H1 (cell line): ENCODE measurements at regions not wholly inside any gene's neighbourhood (a gene's known extent, or its start where the extent isn't known, plus 50 kb on each side); places are given as distances from the start of the nearest gene placed in this dataset.
A peak's percentile ranks its signal among the peaks of the same experiment; 100 is the strongest.

ENCODE experiments used
- CTCF ChIA-PET: fragments of 300-600 bp; sonication (Branson Sonifier 250); formaldehyde crosslinking; loops from one replicate; lab custom pipeline; 2021; ENCODE audit not compliant: partially characterized antibody; lab: Charles Lee
- POLR2A ChIA-PET: fragments of 300-600 bp; sonication (Branson Sonifier 250); formaldehyde crosslinking; loops from one replicate; lab custom pipeline; 2021; ENCODE audit warnings: inconsistent platforms; ENCODE audit not compliant: partially characterized antibody; lab: Charles Lee
- DNase-seq, 2 experiments: peaks; one replicate each; pipeline versions ENCODE4 v3.0.0 to v3.0.0-alpha.2; 2010 to 2022; ENCODE audit warnings: low spot score in 2 of 2, low read depth in 1 of 2, mixed read lengths in 1 of 2
- FAIRE-seq: peaks from 2 replicates; lab custom pipeline; 2011; peaks lifted over from hg19 to GRCh38; lab: Jason Lieb, UNC
- H2AFZ ChIP-seq: 2 replicates; pipeline ENCODE4 v1.8.1; 2012; ENCODE audit warnings: low read length, inconsistent platforms
- H2AK5ac ChIP-seq: 2 replicates; pipeline ENCODE4 v1.6.1; 2013; ENCODE audit warnings: low read depth, low read length
- H2BK120ac ChIP-seq: replicated peaks from 2 replicates; pipeline ENCODE3; 2013; ENCODE audit warnings: low read depth, low read length, inconsistent platforms
- H2BK12ac ChIP-seq: 2 replicates; pipeline ENCODE4 v1.6.1; 2013; ENCODE audit warnings: low read depth, low read length
- H2BK15ac ChIP-seq: 2 replicates; pipeline ENCODE4 v1.6.1; 2013; ENCODE audit warnings: low read length
- H2BK20ac ChIP-seq: 2 replicates; pipeline ENCODE4 v1.6.1; 2013; ENCODE audit warnings: low read length
- H2BK5ac ChIP-seq: 2 replicates; pipeline ENCODE4 v1.6.1; 2013; ENCODE audit warnings: low read depth, low read length
- H3K14ac ChIP-seq: 2 replicates; pipeline ENCODE4 v1.6.1; 2013; ENCODE audit warnings: inconsistent platforms; ENCODE audit not compliant: insufficient read length
- H3K18ac ChIP-seq: 2 replicates; pipeline ENCODE4 v1.6.1; 2013; ENCODE audit warnings: low read length; ENCODE audit errors: extremely low read depth
- H3K23ac ChIP-seq: 2 replicates; pipeline ENCODE4 v1.6.1; 2013; ENCODE audit warnings: inconsistent platforms; ENCODE audit not compliant: insufficient read length
- H3K23me2 ChIP-seq: 2 replicates; pipeline ENCODE4 v1.6.1; 2013; ENCODE audit warnings: low read depth, low read length
- H3K27ac ChIP-seq: 2 replicates; pipeline ENCODE4 v1.6.1; 2011; ENCODE audit warnings: low read depth, low read length, inconsistent platforms
- H3K27me3 ChIP-seq, 4 experiments: replicated peaks in 1 of 4; 1 replicate in 1 of 4; 2 replicates in 3 of 4; pipeline versions ENCODE4 v1.6.1 to v1.8.1; 2011 to 2013; ENCODE audit warnings: low read length in 3 of 4, mild to moderate bottlenecking in 3 of 4, inconsistent platforms in 2 of 4, mixed read lengths in 2 of 4, moderate library complexity in 1 of 4; ENCODE audit not compliant: control insufficient read depth in 3 of 4, insufficient read depth in 3 of 4; ENCODE audit errors: extremely low read depth in 1 of 4
- H3K36me3 ChIP-seq, 4 experiments: 2 replicates each; pipeline versions ENCODE4 v1.6.1 to v1.8.1; 2011 to 2013; ENCODE audit warnings: mild to moderate bottlenecking in 4 of 4, low read length in 3 of 4, moderate library complexity in 2 of 4, control low read depth in 1 of 4, inconsistent platforms in 1 of 4; ENCODE audit not compliant: insufficient read depth in 4 of 4, control insufficient read depth in 2 of 4
- H3K4ac ChIP-seq: replicated peaks from 2 replicates; pipeline ENCODE3; 2013; ENCODE audit warnings: low read length, low read depth, mixed read lengths, inconsistent platforms; ENCODE audit not compliant: insufficient read length
- H3K4me1 ChIP-seq, 4 experiments: replicated peaks in 1 of 4; 1 replicate in 1 of 4; 2 replicates in 3 of 4; pipeline versions ENCODE4 v1.6.1 to v1.8.1; 2011 to 2013; ENCODE audit warnings: low read length in 3 of 4, inconsistent platforms in 2 of 4, mixed read lengths in 1 of 4; ENCODE audit not compliant: insufficient read depth in 4 of 4, control insufficient read depth in 3 of 4
- H3K4me2 ChIP-seq, 2 experiments: 2 replicates each; pipeline versions ENCODE4 v1.6.1 to v1.8.1; 2011 to 2013; ENCODE audit warnings: low read depth in 2 of 2, low read length in 2 of 2, control low read depth in 1 of 2, inconsistent platforms in 1 of 2, mild to moderate bottlenecking in 1 of 2; ENCODE audit not compliant: insufficient read depth in 1 of 2
- H3K4me3 ChIP-seq, 4 experiments: fragments of 200-600, 300-600 bp in 1 of 4; sonication (generic), shearing (Covaris generic), sonication (Bioruptor Twin) in 1 of 4; 2 replicates each; pipeline versions ENCODE4 v1.5.1 to v1.8.1; 2011 to 2016; ENCODE audit warnings: low read length in 4 of 4, low read depth in 3 of 4, control low read depth in 2 of 4, inconsistent platforms in 2 of 4, mild to moderate bottlenecking in 2 of 4, mixed read lengths in 1 of 4, moderate library complexity in 1 of 4; ENCODE audit not compliant: insufficient read depth in 2 of 4; ENCODE audit errors: extremely low read depth in 1 of 4
- H3K56ac ChIP-seq: replicated peaks from 2 replicates; pipeline ENCODE3; 2013; ENCODE audit warnings: low read depth, mild to moderate bottlenecking, mixed read lengths, low read length, inconsistent platforms; ENCODE audit not compliant: insufficient read length
- H3K79me1 ChIP-seq: 2 replicates; pipeline ENCODE4 v1.6.1; 2013; ENCODE audit warnings: low read depth, low read length, control low read depth
- H3K79me2 ChIP-seq, 2 experiments: 2 replicates each; pipeline versions ENCODE4 v1.6.1 to v1.8.1; 2012 to 2013; ENCODE audit warnings: low read length in 2 of 2, mild to moderate bottlenecking in 2 of 2, inconsistent platforms in 1 of 2; ENCODE audit not compliant: insufficient read depth in 2 of 2, control insufficient read depth in 1 of 2
- H3K9ac ChIP-seq, 4 experiments: replicated peaks in 1 of 4; 1 replicate in 1 of 4; 2 replicates in 3 of 4; pipeline versions ENCODE4 v1.6.1 to v1.8.1; 2011 to 2013; ENCODE audit warnings: low read depth in 3 of 4, low read length in 3 of 4, control low read depth in 2 of 4, mild to moderate bottlenecking in 2 of 4, moderate library complexity in 2 of 4, inconsistent platforms in 1 of 4; ENCODE audit errors: extremely low read depth in 1 of 4
- H3K9me3 ChIP-seq, 2 experiments: 2 replicates each; pipeline versions ENCODE4 v1.6.1 to v1.8.1; 2012 to 2013; ENCODE audit warnings: mild to moderate bottlenecking in 2 of 2, moderate library complexity in 2 of 2, control low read depth in 1 of 2, inconsistent platforms in 1 of 2, low read depth in 1 of 2, low read length in 1 of 2, mixed read lengths in 1 of 2; ENCODE audit not compliant: insufficient read depth in 2 of 2
- H4K20me1 ChIP-seq, 2 experiments: replicated peaks in 1 of 2; 2 replicates each; pipeline versions ENCODE3 to v1.8.1; 2011 to 2013; ENCODE audit warnings: inconsistent platforms in 2 of 2, low read length in 2 of 2, mild to moderate bottlenecking in 1 of 2; ENCODE audit not compliant: insufficient read depth in 2 of 2, control insufficient read depth in 1 of 2
- H4K5ac ChIP-seq: 2 replicates; pipeline ENCODE4 v1.6.1; 2013; ENCODE audit warnings: low read length, low read depth, mixed read lengths, inconsistent platforms; ENCODE audit not compliant: insufficient read length
- H4K8ac ChIP-seq: 2 replicates; pipeline ENCODE4 v1.8.0; 2013; ENCODE audit warnings: mild to moderate bottlenecking, moderate library complexity, low read length, inconsistent platforms; ENCODE audit not compliant: insufficient read depth; ENCODE audit errors: extremely low read depth
- H4K91ac ChIP-seq: replicated peaks from 2 replicates; pipeline ENCODE3; 2013; ENCODE audit warnings: low read length, mixed read lengths, inconsistent platforms; ENCODE audit not compliant: insufficient read length
- ATF2 ChIP-seq: IDR thresholded peaks from 2 replicates; pipeline ENCODE4 v1.6.1; 2012; ENCODE audit warnings: low read length, inconsistent platforms
- ATF3 ChIP-seq: IDR thresholded peaks from 2 replicates; pipeline ENCODE4 v1.6.1; 2011; ENCODE audit warnings: low read depth, mild to moderate bottlenecking, low read length; ENCODE audit not compliant: insufficient read depth
- BACH1 ChIP-seq: IDR thresholded peaks from 2 replicates; pipeline ENCODE4 v1.6.1; 2012; ENCODE audit warnings: low read length, improper control_type of control experiment
- BCL11A ChIP-seq, 2 experiments: IDR thresholded peaks; one replicate each; pipeline ENCODE4 v1.6.1; 2011; ENCODE audit warnings: low read depth in 2 of 2, low read length in 2 of 2, mild to moderate bottlenecking in 2 of 2
- CTCF ChIP-seq, 3 experiments: IDR thresholded peaks; 1 replicate in 2 of 3; 2 replicates in 1 of 3; pipeline versions ENCODE4 v1.5.1 to v1.6.1; 2011; ENCODE audit warnings: low read length in 3 of 3, mild to moderate bottlenecking in 3 of 3, inconsistent platforms in 2 of 3, low read depth in 1 of 3, moderate library complexity in 1 of 3; ENCODE audit not compliant: insufficient read depth in 1 of 3; ENCODE audit errors: control extremely low read depth in 1 of 3
- EZH2 ChIP-seq: fragments of 200-600 bp; sonication (generic); IDR thresholded peaks from 2 replicates; pipeline ENCODE4 v1.7.1; 2012; ENCODE audit warnings: low read depth, mild to moderate bottlenecking, moderate library complexity, low read length, inconsistent platforms; ENCODE audit not compliant: severe bottlenecking
- MAX ChIP-seq: IDR thresholded peaks from 2 replicates; pipeline ENCODE4 v1.6.1; 2012; ENCODE audit warnings: inconsistent platforms
- NRF1 ChIP-seq: IDR thresholded peaks from 2 replicates; pipeline ENCODE4 v1.6.1; 2011; ENCODE audit warnings: mild to moderate bottlenecking, low read depth, low read length, improper control_type of control experiment
- POLR2A ChIP-seq, 2 experiments: IDR thresholded peaks; 1 replicate in 1 of 2; 2 replicates in 1 of 2; pipeline ENCODE4 v1.6.1; 2011; ENCODE audit warnings: low read depth in 2 of 2, low read length in 2 of 2, mild to moderate bottlenecking in 2 of 2; ENCODE audit errors: control extremely low read depth in 1 of 2
- SP4 ChIP-seq: IDR thresholded peaks from 2 replicates; pipeline ENCODE4 v1.6.1; 2012; ENCODE audit warnings: low read length, inconsistent platforms
- WGBS, 2 experiments: shearing (Covaris generic) in 1 of 2; methylation state at CpG; one replicate each; pipeline versions ENCODE4 v1.1.6 to v1.1.7; 2013 to 2015; ENCODE audit warnings: low lambda C conversion rate in 2 of 2, mixed read lengths in 2 of 2, inconsistent platforms in 1 of 2, low coverage in 1 of 2, missing lambda C conversion rate in 1 of 2; ENCODE audit not compliant: insufficient replicate concordance in 2 of 2, insufficient coverage in 1 of 2, insufficient read length in 1 of 2; ENCODE audit errors: extremely low coverage in 1 of 2, missing lambda C conversion rate in 1 of 2; 5-methylcytosine and 5-hydroxymethylcytosine counted together

GRCh38 chr2:78077633-78078032 lies 555.5 kb upstream of the LRRTM4 start:
- H4K5ac ChIP-seq = no peak overlapping the region
- no peaks in the 10 kb centered on the region for H3K9me3 ChIP-seq
- no peak overlapping the region for H2AK5ac ChIP-seq
- WGBS, 2 experiments = 83% methylated on average over 4 of the region's 4 CpGs; no CpG with 5 or more reads in 1 of the 2 experiments
- no peaks in the 10 kb centered on the region; the same call in 1 of the 2 replicates for H3K23me2 ChIP-seq
- ChIA-PET CTCF (no interaction called here), POLR2A (no interaction called here)
- H3K56ac ChIP-seq = no peak overlapping the region
- H3K14ac ChIP-seq = no peak overlapping the region
- H2BK15ac ChIP-seq = no peak overlapping the region
- H3K23ac ChIP-seq = no peak overlapping the region
- no peak overlapping the region for H4K91ac ChIP-seq
- no peak overlapping the region for H3K27ac ChIP-seq
- H3K4me1 ChIP-seq = peaks cover 0 to 6% (median 1%) of the 10 kb centered on the region in 4 experiments; a peak in 3 of 7 replicates
- DNase-seq = no peak
- no peaks in the 10 kb centered on the region for H3K36me3 ChIP-seq
- H3K4me3 ChIP-seq = no peak overlapping the region
- no peaks in the 10 kb centered on the region for H4K20me1 ChIP-seq
- H2BK20ac ChIP-seq = no peak overlapping the region
- peak overlapping the region; percentile 68; the same call in 1 of the 2 replicates for H2AFZ ChIP-seq
- no peak overlapping the region for H3K18ac ChIP-seq
- H3K79me1 ChIP-seq = no peaks in the 10 kb centered on the region
- no peak overlapping the region for H2BK5ac ChIP-seq
- no peak for FAIRE-seq
- H3K9ac ChIP-seq = no peak overlapping the region
- no peak overlapping the region for H3K4ac ChIP-seq
- no peak overlapping the region for H3K4me2 ChIP-seq
- H4K8ac ChIP-seq = no peak overlapping the region
- H3K79me2 ChIP-seq = no peaks in the 10 kb centered on the region
- H2BK12ac ChIP-seq = no peak overlapping the region
- no peak overlapping the region for H2BK120ac ChIP-seq
- H3K27me3 ChIP-seq = no peaks in the 10 kb centered on the region
- TF ChIP-seq BCL11A (IDR thresholded peaks at IDR 0.05; ENCODE audit: low read depth in 2 of 2, low read length in 2 of 2) (no peak), ATF2 (no peak), BACH1 (no peak), POLR2A (IDR thresholded peaks at IDR 0.05; ENCODE audit: control extremely low read depth in 1 of 2, low read depth in 2 of 2, low read length in 2 of 2) (no peak), EZH2 (no peak), CTCF (IDR thresholded peaks at IDR 0.05; ENCODE audit: control extremely low read depth in 1 of 3, insufficient read depth in 1 of 3, low read depth in 1 of 3, low read length in 3 of 3) (no peak), MAX (no peak), SP4 (no peak), NRF1 (no peak), ATF3 (no peak)
